ENCODE measurements at regions not wholly inside any gene's neighbourhood (a gene's known extent, or its start where the extent isn't known, plus 50 kb on each side); places are given as distances from the start of the nearest gene placed in this dataset.

DNA sequence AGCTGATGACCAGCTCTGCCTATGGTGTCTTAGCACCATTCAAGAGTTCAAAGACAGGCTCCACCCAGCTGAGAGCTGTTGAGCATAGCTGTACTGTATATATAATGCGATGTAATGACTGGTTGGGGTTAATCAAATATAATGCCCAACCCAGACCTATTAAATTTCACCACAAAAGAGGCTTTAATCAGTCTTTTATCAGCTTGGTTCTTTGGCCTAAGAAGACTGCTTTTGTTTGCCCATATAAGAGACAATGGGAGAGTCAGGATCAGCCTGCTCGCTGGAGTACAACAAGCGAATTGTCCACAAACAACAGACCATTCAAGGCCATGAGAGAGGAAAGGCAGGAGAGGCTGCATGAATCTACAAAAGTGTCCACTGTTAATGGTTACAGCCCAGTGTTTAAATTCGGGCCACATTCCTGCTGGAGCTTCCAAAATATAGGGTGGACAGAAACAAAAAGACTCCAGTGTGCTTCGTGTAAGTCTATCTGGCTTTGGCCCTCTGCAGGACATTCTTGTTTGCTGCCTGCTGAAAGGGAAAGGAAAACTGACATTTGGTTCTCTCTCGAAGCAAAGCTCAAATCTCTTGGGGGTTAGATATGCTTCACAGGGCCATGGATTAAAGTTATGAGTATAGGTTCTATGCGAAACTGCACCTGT lies 109.2 kb upstream of the FOXN2 start (continued):
- TF ChIP-seq, protein P1, sequence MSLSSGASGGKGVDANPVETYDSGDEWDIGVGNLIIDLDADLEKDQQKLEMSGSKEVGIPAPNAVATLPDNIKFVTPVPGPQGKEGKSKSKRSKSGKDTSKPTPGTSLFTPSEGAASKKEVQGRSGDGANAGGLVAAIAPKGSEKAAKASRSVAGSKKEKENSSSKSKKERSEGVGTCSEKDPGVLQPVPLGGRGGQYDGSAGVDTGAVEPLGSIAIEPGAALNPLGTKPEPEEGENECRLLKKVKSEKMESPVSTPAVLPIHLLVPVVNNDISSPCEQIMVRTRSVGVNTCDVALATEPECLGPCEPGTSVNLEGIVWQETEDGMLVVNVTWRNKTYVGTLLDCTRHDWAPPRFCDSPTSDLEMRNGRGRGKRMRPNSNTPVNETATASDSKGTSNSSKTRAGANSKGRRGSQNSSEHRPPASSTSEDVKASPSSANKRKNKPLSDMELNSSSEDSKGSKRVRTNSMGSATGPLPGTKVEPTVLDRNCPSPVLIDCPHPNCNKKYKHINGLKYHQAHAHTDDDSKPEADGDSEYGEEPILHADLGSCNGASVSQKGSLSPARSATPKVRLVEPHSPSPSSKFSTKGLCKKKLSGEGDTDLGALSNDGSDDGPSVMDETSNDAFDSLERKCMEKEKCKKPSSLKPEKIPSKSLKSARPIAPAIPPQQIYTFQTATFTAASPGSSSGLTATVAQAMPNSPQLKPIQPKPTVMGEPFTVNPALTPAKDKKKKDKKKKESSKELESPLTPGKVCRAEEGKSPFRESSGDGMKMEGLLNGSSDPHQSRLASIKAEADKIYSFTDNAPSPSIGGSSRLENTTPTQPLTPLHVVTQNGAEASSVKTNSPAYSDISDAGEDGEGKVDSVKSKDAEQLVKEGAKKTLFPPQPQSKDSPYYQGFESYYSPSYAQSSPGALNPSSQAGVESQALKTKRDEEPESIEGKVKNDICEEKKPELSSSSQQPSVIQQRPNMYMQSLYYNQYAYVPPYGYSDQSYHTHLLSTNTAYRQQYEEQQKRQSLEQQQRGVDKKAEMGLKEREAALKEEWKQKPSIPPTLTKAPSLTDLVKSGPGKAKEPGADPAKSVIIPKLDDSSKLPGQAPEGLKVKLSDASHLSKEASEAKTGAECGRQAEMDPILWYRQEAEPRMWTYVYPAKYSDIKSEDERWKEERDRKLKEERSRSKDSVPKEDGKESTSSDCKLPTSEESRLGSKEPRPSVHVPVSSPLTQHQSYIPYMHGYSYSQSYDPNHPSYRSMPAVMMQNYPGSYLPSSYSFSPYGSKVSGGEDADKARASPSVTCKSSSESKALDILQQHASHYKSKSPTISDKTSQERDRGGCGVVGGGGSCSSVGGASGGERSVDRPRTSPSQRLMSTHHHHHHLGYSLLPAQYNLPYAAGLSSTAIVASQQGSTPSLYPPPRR (CRISPR knock-in tag; IDR thresholded peaks at IDR 0.05; ENCODE audit: borderline replicate concordance), result peak; percentile 84
- TF ChIP-seq ZNF280B (CRISPR knock-in tag; IDR thresholded peaks at IDR 0.05; ENCODE audit: borderline replicate concordance) (no peak), IRF1 (CRISPR knock-in tag; IDR thresholded peaks at IDR 0.05; ENCODE audit: low read depth) (no peak), HIC2 (CRISPR knock-in tag; IDR thresholded peaks at IDR 0.05; ENCODE audit: low read depth) (no peak), ZNF788 (CRISPR knock-in tag; IDR thresholded peaks at IDR 0.05; ENCODE audit: borderline replicate concordance) (no peak; the same call in 1 of the 2 replicates), ZNF232 (CRISPR knock-in tag; IDR thresholded peaks at IDR 0.05; ENCODE audit: borderline replicate concordance) (no peak; the same call in 1 of the 2 replicates), HNRNPUL1 (IDR thresholded peaks at IDR 0.05; ENCODE audit: low read depth, low read length) (no peak), KLF11 (CRISPR knock-in tag; IDR thresholded peaks at IDR 0.05) (peak; percentile 78), SP4 (CRISPR knock-in tag; IDR thresholded peaks at IDR 0.05) (0 out of 2 replicates have a peak, but pooled peaks have one; percentile 40), ZNF775 (CRISPR knock-in tag; IDR thresholded peaks at IDR 0.05; ENCODE audit: borderline replicate concordance) (0 out of 2 replicates have a peak, but pooled peaks have one; percentile 17), MATR3 (CRISPR knock-in tag; IDR thresholded peaks at IDR 0.05) (no peak), TFE3 (CRISPR knock-in tag; IDR thresholded peaks at IDR 0.05) (no peak), ZNF143 (CRISPR knock-in tag; IDR thresholded peaks at IDR 0.05) (no peak), ZBTB10 (CRISPR knock-in tag; IDR thresholded peaks at IDR 0.05; ENCODE audit: borderline replicate concordance) (no peak)
